Astrocyte (in vitro differentiated cells and primary cell): ENCODE measurements at regions not wholly inside any gene's neighbourhood (a gene's known extent, or its start where the extent isn't known, plus 50 kb on each side); places are given as distances from the start of the nearest gene placed in this dataset.
A peak's percentile ranks its signal among the peaks of the same experiment; 100 is the strongest.

Experiments used
- DNase-seq: peaks from one replicate; pipeline ENCODE4 v3.0.0-alpha.2; 2010; ENCODE audit warnings: low read depth
- FAIRE-seq: peaks from 2 replicates; lab custom pipeline; 2011; peaks lifted over from hg19 to GRCh38; lab: Jason Lieb, UNC
- H2AFZ ChIP-seq: 2 replicates; pipeline ENCODE4 v1.6.0; 2012; ENCODE audit warnings: low read depth, low read length, inconsistent platforms
- H3K27ac ChIP-seq: 2 replicates; pipeline ENCODE4 v1.5.1; 2011; ENCODE audit warnings: low read depth, low read length, inconsistent platforms
- H3K27me3 ChIP-seq: 2 replicates; pipeline ENCODE4 v1.6.0; 2011; ENCODE audit warnings: low read length, inconsistent platforms; ENCODE audit not compliant: insufficient read depth
- H3K36me3 ChIP-seq: 2 replicates; pipeline ENCODE4 v1.5.1; 2011; ENCODE audit warnings: low read length, inconsistent platforms; ENCODE audit not compliant: insufficient read depth
- H3K4me1 ChIP-seq: 2 replicates; pipeline ENCODE4 v1.5.1; 2011; ENCODE audit warnings: low read length, inconsistent platforms; ENCODE audit not compliant: insufficient read depth
- H3K4me2 ChIP-seq: 2 replicates; pipeline ENCODE4 v1.6.0; 2012; ENCODE audit warnings: low read length, inconsistent platforms
- H3K4me3 ChIP-seq: 2 replicates; pipeline ENCODE4 v1.5.1; 2011; ENCODE audit warnings: low read depth, mild to moderate bottlenecking, low read length, inconsistent platforms; ENCODE audit not compliant: insufficient read depth
- H3K79me2 ChIP-seq: 2 replicates; pipeline ENCODE4 v1.6.0; 2012; ENCODE audit warnings: mild to moderate bottlenecking, low read length, inconsistent platforms; ENCODE audit not compliant: insufficient read depth
- H3K9ac ChIP-seq: 2 replicates; pipeline ENCODE4 v1.6.0; 2012; ENCODE audit warnings: mild to moderate bottlenecking, low read length, inconsistent platforms
- H3K9me3 ChIP-seq: 2 replicates; pipeline ENCODE4 v1.5.1; 2012; ENCODE audit warnings: low read depth, mild to moderate bottlenecking, low read length, inconsistent platforms; ENCODE audit not compliant: insufficient read depth
- H4K20me1 ChIP-seq: 2 replicates; pipeline ENCODE4 v1.6.0; 2012; ENCODE audit warnings: low read length, inconsistent platforms; ENCODE audit not compliant: insufficient read depth
- H3K27ac Mint-ChIP-seq: one replicate; pipeline ENCODE4 v1.8.0; 2021; ENCODE audit warnings: mild to moderate bottlenecking, mixed read lengths; ENCODE audit not compliant: unreplicated experiment
- H3K27me3 Mint-ChIP-seq: one replicate; pipeline ENCODE4 v1.8.0; 2021; ENCODE audit warnings: low read depth, mixed read lengths; ENCODE audit not compliant: unreplicated experiment
- H3K36me3 Mint-ChIP-seq: one replicate; pipeline ENCODE4 v1.8.0; 2021; ENCODE audit warnings: low read depth, mixed read lengths; ENCODE audit not compliant: unreplicated experiment
- H3K4me1 Mint-ChIP-seq: one replicate; pipeline ENCODE4 v1.8.0; 2021; ENCODE audit warnings: low read depth, mixed read lengths; ENCODE audit not compliant: unreplicated experiment
- H3K4me3 Mint-ChIP-seq: one replicate; pipeline ENCODE4 v1.8.0; 2021; ENCODE audit warnings: mild to moderate bottlenecking, moderate library complexity, mixed read lengths; ENCODE audit not compliant: unreplicated experiment
- H3K9me3 Mint-ChIP-seq: one replicate; pipeline ENCODE4 v1.8.0; 2021; ENCODE audit warnings: mild to moderate bottlenecking, mixed read lengths; ENCODE audit not compliant: unreplicated experiment
- EZH2 ChIP-seq: IDR thresholded peaks from 2 replicates; pipeline ENCODE4 v1.6.1; 2012; ENCODE audit warnings: mild to moderate bottlenecking, low read length, inconsistent platforms; ENCODE audit not compliant: insufficient read depth
- TF ChIP-seq, protein P1 (sequence below): IDR thresholded peaks from 2 replicates; pipeline ENCODE4 v1.5.1; 2011; ENCODE audit warnings: low read depth, mild to moderate bottlenecking, inconsistent platforms, low read length, moderate library complexity; ENCODE audit not compliant: insufficient read depth

DNA sequence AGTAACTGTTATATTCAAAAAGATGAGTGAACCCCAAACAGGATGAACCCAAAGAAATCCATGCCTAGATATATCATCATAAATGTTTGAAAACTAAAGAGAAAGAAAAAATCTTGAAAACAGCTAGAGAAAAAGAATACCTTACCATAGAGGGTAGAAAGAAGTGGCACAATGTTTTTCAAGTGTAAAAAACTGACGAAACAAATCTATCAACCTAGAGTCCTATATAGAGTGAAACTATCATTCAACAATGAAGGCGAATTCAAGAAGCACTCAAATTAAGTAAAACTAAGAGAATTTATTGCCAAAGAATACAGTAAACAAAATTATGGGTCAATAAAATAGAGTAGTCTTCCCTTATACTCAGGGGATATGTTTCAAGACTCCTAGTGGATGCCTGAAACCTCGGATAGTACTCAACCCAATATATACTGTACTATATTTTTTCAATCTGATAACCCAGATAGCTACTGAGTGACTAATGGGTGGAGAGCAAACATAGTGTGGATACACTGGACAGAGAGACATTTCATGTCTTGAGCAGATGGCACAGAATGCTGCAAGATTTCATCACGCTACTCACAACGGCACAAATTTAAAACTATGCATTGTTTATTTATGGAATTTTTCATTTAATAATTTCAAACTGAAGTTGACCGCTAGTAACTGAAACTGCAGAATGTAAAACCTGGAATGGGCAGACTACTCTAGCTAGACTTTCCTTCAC is 52.6 kb upstream of the TMEM106B start:
- Mint-ChIP-seq H3K27me3 (no peaks in the 10 kb centered on the region), H3K4me1 (peaks cover 8% of the 10 kb centered on the region), H3K36me3 (no peaks in the 10 kb centered on the region), H3K27ac (no peak overlapping the region), H3K9me3 (no peaks in the 10 kb centered on the region), H3K4me3 (no peak overlapping the region)
- no peak overlapping the region for H3K4me3 ChIP-seq
- no peaks in the 10 kb centered on the region for H3K79me2 ChIP-seq
- no peak overlapping the region for H2AFZ ChIP-seq
- H3K27ac ChIP-seq, result no peak overlapping the region
- peaks cover 6% of the 10 kb centered on the region for H3K4me1 ChIP-seq
- no peaks in the 10 kb centered on the region for H4K20me1 ChIP-seq
- peak; percentile 49 for DNase-seq
- no peak overlapping the region for H3K4me2 ChIP-seq
- H3K9me3 ChIP-seq, result no peaks in the 10 kb centered on the region
- H3K27me3 ChIP-seq, result no peaks in the 10 kb centered on the region
- FAIRE-seq, result no peak
- H3K36me3 ChIP-seq, result no peaks in the 10 kb centered on the region
- no peak for TF ChIP-seq EZH2
- TF ChIP-seq, protein P1, sequence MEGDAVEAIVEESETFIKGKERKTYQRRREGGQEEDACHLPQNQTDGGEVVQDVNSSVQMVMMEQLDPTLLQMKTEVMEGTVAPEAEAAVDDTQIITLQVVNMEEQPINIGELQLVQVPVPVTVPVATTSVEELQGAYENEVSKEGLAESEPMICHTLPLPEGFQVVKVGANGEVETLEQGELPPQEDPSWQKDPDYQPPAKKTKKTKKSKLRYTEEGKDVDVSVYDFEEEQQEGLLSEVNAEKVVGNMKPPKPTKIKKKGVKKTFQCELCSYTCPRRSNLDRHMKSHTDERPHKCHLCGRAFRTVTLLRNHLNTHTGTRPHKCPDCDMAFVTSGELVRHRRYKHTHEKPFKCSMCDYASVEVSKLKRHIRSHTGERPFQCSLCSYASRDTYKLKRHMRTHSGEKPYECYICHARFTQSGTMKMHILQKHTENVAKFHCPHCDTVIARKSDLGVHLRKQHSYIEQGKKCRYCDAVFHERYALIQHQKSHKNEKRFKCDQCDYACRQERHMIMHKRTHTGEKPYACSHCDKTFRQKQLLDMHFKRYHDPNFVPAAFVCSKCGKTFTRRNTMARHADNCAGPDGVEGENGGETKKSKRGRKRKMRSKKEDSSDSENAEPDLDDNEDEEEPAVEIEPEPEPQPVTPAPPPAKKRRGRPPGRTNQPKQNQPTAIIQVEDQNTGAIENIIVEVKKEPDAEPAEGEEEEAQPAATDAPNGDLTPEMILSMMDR, result no peak
- no peak overlapping the region for H3K9ac ChIP-seq

DNA sequence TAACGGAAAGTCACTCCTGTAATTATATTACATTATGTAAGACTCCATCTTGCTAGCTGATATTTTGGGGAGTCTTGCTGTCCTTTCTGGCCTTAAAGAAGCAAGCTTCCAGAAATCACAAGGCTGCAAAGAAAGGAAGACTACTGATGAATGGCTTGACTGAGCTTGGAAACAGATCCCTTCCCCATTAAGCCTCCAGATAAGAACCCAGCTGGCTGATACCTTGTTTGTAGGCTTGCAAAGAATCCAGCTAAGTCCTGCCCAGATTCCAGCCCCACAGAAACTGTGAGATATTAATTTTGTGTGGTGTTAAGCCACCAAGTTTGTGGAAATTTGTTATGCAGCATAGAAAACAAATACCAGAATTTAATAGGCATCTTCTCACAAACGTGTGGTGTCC is 49.9 kb upstream of the TMEM106B start:
- Mint-ChIP-seq H3K9me3 (no peaks in the 10 kb centered on the region), H3K4me3 (no peak overlapping the region), H3K27me3 (no peaks in the 10 kb centered on the region), H3K27ac (no peak overlapping the region), H3K4me1 (peaks cover 8% of the 10 kb centered on the region), H3K36me3 (no peaks in the 10 kb centered on the region)
- no peaks in the 10 kb centered on the region for H4K20me1 ChIP-seq
- H3K4me3 ChIP-seq, result no peak overlapping the region
- H3K27me3 ChIP-seq, result no peaks in the 10 kb centered on the region
- FAIRE-seq, result no peak
- no peak overlapping the region for H3K4me2 ChIP-seq
- no peak overlapping the region for H2AFZ ChIP-seq
- DNase-seq, result peak; percentile 61
- H3K79me2 ChIP-seq, result no peaks in the 10 kb centered on the region
- no peak overlapping the region for H3K9ac ChIP-seq
- peaks cover 6% of the 10 kb centered on the region for H3K4me1 ChIP-seq
- no peak for TF ChIP-seq EZH2
- TF ChIP-seq, protein P1, result no peak
- no peaks in the 10 kb centered on the region for H3K36me3 ChIP-seq
- H3K27ac ChIP-seq, result no peak overlapping the region
- no peaks in the 10 kb centered on the region for H3K9me3 ChIP-seq
